Stimulated activated naive CD8-positive, alpha-beta T cell treated with anti-CD3 and anti-CD28 coated beads, Interleukin-15, Interleukin-2, amounts not matched to agents 100 U/mL and 50 U/mL, for 24 hours (primary cell): ENCODE measurements at regions not wholly inside any gene's neighbourhood (a gene's known extent, or its start where the extent isn't known, plus 50 kb on each side); places are given as distances from the start of the nearest gene placed in this dataset.
A peak's percentile ranks its signal among the peaks of the same experiment; 100 is the strongest.

Source experiments
- ATAC-seq: fragments of 150-1000 bp; cut with Tn5 transposase; one replicate; pipeline ENCODE4 v1.10.0; 2021
- DNase-seq: peaks from one replicate; pipeline ENCODE4 v3.0.0; 2021

DNA sequence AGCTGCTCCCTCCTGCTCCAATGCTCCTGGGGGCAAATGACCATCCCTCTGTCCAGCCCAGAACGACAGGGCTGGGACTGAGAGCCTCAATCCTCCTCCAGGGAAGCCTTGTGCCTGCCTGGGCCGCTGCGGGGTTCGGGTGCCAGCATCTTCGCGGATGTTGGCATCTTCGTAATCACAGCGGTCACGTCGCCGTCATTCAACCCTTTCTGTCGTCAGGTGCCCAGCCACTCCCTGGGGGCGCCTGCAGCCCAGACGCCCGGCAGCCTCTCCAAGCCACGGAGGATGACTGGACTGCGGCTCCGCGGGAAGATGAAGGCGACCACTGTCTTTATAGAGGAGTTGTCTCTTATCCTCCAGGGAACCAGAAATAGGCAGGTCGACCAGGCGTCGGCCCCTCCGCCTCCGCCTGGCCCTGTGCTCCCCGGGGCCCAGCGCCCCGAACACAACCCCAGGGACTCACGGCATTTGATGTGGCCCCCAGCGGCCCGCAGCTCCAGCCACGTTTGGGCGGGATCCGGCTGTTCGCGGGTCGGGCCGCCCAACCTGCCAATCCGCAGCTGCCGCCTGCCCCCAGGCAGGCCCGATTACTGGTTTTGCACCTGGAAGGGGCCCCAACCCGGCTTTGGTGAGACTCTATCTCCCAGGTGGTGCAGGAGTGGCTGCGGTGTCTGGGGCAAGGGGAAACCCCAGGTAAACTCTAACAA is 113.9 kb downstream of the THNSL2 start:
- DNase-seq = no peak
- no peak for ATAC-seq

DNA sequence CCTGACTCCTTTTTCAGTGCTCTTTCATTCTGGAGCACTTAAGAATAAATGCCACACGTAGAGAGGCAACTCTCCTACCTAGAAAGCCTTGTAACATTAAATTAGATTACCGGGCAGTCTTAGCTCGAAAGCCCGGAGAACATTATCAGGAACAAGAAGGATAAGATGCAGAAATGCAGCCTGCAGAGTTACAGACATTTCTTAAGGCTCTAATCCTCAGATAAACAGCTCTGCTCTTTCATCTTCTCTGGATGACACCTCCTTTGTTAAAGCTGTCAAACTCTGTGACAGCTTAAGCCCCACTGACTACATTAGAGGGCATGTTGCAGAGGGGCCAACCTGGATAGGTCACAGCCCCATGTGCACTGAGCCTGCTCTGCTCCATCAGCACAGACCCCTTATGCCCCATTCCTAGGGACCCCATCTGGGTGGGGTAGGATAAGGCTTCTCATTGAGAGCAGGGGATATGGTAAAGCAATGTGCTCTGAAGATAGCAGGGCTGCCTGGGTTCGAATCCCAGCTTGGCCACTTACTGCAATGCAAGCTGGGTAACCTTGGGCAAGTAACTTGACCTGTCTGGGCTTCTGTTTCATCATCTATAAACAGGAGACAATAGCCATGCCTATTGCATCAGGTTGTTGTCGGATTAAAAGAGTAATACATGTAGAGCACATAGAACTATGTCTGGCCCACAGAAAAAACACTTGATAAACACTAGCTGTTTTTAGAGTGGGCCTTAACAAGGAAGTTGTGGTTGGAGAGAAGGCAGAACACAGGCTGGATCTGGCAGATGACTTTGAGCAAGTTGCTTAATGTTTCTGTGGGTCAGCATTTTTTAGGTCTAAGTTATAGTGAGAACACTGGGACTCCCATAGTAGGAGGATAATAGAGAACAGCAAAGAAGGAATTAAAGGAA is 111.4 kb downstream of the THNSL2 start:
- ATAC-seq (no peak), DNase-seq (no peak)

DNA sequence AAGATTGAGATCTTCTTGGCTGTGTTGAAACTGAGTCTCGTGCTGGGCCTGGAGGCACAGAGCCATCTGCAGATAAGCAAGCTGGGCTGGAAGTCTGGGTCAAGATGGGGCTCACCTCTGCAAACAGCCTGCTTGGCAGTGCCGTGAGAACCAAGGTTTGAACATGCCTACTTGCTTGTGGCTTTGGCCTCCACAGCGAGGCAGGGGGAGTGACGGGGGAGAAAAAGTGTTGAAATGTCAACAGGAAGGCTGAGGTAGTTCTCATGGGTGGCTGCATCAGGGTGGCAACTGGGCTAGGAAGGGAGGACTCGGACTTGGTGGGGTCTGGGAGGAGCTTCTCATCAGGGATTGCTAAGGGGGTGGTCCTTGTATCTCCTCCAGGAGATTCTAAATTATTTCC is 99.7 kb downstream of the THNSL2 start:
- no peak for DNase-seq
- no peak for ATAC-seq

DNA sequence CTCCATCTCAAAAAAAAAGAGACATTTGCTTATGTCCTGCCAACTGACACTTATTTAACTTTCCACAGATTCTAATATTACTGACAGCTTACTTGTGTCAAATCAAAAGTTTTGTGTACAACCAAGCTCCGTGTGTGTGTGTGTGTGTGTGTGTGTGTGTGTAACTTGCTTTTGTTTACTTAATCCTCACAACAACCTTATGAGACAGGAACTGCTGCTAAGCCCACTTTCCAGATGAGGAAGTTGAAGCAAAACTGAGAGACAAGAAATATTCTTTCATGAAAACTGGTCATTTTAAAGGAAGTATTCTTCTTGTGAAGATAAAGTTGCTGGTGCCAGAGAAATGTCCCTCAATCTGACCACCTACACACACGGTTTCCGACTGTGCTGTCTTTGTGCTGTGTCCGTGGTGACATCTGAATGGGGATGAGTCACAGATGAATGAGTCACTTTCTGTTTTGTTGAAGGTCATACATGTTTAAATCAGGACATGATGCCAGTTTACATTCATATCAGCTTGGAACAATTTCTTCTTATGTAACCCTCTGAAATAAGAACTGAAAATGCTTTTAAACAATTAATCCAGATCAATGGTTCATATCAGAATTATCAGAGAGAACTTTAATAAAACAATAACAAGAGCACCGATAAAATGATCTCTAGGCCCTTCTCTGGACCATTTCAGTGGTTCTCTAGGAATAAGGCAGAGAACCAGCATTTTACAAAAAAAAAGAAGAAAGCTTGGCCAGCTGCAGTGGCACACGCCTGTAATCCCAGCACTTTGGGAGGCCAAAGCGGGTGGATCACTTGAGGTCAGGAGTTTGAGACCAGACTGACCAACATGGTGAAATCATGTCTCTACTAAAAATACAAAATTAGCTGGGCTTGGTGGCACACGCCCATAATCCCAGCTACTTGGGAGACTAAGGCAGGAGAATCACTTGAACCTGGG is 95.5 kb downstream of the THNSL2 start:
- ATAC-seq (peak; percentile 80), DNase-seq (peak; percentile 27)

DNA sequence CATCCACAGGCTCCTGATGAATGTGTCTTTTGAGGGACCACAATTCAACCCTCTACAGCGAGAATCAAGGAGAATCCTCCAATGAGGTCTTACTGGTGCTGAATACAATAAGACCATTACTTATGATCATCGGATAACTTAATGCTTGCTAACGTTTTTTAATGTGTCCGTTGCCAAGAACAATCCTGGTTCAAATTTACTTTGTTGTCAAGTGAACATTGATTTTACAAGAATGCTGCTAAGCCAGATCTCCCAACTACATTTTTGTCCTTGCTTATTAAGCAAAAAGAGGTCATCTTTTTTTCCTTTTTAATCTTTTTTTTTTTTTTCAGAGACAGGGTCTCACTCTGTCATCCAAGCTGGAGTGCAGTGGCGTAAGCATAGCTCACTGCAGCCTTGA is 93.7 kb downstream of the THNSL2 start:
- ATAC-seq (no peak), DNase-seq (no peak)

DNA sequence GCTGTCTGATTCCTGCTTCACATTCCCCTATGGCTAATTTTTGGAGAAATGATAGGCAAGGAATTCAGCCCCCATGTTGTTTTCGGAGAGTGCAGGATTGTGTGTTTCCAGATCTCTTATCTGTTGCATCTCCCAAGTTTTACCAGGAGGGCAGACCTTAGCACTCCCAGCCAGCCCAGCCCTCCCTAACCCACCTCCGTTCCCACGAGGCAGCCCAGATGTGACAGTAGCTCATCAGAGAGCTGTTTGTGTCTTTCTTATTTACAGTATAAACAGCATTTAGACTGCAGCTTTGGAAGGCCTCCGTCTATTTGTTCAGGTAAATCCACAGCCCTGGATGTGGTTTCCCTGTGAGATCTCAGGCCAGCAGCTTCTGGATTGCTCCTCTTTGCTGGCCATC is 91.6 kb downstream of the THNSL2 start:
- no peak for ATAC-seq
- no peak for DNase-seq

DNA sequence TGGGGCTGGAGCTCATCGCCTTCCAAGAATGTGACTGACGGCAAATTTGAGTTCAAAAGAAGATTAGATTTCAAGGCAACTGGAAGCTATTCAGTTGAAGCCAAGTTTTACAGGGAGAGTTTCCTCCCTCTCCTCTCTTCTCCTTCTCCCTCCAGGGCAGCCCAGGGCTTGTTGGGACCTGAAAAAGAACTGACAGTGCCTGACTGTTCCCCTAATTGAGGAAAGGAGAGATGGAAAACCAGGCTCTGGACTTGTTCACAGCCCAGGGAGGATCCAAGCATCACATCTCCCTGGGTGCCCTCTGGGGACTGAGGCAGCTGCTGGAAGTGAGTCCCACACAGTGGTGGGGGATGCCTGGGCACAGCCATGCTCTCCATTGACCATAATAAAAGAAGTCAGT is 88.1 kb downstream of the THNSL2 start:
- no peak for ATAC-seq

DNA sequence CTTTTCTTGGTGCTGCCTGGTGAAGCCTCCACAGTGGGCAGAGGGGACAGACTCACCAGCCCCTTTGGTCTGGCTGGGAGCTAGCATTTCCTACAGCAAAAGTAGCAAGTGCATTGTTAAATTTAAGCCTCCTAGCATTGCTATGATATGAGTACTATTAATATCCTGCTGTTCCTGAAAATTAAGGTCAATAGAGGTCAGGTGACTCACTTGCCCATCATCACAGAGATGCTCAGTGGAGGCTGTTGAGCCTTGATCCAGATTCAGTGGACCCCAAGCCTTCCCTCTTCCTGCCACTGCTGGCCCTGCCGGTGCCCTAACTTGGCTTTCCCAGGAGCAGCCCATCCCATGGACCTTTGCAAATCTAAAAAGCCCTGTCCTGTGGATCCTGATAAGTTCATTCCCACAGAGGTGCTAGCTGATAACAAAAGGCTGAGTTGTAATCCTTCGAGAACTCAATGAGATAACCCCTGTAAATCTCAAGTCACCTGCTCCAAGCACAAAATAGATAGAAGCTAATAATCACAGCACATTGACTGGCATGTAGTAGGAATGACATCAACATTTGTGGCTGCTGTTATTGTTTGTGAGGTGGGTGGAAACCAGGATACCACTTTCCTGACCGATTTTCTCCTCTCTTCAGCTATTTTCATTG is 84.4 kb downstream of the THNSL2 start:
- no peak for ATAC-seq

More for the DNA sequence above, 88.1 kb downstream of the THNSL2 start:
- no peak for DNase-seq

DNA sequence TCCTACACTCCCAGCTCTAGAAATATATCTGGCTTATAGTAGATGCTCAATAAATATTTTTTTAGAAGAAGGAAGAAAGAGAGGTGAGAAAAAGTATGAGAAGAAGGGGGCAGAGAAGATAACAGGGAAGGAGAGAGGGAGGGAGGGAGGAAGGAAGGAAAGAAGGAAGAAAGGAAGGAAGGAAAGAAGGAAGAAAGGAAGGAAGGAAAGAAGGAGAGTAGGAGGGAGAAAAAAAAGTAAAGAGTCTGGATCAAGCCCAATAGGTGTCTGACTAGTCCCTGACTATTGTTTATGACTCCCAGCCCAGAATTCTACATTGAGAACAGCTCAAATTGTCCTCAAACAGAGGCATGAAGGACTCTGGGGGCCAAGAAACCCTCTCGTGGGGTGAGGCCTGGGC is 83.9 kb downstream of the THNSL2 start:
- no peak for ATAC-seq
- no peak for DNase-seq

More for the DNA sequence above, 84.4 kb downstream of the THNSL2 start:
- DNase-seq = no peak

DNA sequence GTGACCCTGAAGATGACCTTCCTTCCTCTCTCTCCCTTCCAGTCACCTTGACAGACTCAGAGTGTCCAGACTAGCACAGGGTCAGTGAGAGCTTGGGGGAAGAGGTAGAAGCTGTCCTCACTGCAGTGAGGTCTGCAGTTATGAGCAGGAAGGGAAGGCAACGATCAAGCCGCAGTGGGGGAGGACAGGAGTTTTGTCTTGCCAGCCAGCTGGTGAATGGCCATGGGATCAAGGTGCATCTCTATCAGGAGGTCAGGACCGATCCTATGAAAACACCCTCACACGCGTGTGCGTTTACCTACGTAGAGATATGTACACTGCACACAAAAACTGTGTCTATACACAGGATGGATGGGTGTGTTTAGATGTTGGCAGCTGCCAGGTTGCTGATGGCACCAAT is 83.2 kb downstream of the THNSL2 start:
- ATAC-seq = no peak
- DNase-seq = no peak

DNA sequence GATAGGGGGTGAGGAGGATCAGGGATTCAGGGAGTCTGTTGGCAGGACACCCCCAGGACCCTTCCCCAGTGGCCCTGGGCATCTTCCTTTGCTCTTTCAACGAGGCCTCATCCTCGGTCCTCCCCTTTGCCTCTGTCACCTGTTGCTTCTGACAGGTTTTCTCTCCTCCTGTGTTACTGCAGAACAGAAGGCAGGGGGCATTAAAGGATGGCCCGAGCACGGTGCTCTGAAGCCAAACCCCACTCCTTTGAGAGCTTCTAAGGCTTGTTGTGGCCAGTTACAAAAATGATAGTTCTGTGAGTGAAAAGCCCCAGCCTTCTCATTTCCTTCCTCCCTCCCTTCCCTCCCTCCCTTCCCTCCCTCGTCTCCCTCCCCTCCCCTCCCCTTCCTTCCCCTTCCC is 82.5 kb downstream of the THNSL2 start:
- ATAC-seq = no peak

DNA sequence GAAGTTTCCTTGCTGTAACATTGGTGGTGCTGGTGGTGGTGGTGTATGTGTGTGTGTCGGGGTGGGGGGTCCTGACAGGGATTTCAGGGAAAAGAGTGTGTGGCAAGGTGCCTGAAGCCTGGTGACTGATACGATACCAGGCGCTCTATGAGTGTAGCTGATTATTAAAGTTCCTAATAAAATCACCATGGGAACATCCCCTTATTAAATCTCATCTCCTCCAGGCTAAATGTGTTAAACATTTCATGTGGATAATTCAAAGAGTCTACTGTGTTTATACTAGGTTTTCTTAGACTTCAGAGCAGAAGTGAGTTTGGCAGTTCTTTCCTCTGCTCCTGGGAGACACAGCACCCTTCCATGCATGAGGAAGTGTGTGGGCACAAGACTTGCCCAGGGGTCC is 82.0 kb downstream of the THNSL2 start:
- ATAC-seq (no peak), DNase-seq (no peak)

More for the DNA sequence above, 82.5 kb downstream of the THNSL2 start:
- no peak for DNase-seq

DNA sequence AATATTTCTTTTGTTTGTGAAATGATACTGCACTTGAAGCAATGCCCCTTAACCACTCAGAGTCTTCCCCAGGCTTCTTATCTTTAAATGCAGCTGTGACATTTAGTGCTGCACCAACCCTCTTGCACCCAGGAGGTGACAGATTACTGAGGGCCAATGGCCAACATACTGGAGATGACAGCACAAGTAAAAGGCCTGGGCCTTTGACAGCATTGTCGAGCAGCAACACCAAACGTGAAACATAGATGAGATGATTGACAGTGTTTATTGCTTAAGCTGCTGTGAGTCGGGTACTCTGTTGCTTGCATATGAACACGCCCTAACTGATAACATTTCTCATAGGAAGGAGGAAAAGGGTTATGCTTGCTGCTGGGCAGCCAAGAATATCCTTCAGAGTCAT is 80.3 kb downstream of the THNSL2 start:
- DNase-seq (no peak), ATAC-seq (no peak)

DNA sequence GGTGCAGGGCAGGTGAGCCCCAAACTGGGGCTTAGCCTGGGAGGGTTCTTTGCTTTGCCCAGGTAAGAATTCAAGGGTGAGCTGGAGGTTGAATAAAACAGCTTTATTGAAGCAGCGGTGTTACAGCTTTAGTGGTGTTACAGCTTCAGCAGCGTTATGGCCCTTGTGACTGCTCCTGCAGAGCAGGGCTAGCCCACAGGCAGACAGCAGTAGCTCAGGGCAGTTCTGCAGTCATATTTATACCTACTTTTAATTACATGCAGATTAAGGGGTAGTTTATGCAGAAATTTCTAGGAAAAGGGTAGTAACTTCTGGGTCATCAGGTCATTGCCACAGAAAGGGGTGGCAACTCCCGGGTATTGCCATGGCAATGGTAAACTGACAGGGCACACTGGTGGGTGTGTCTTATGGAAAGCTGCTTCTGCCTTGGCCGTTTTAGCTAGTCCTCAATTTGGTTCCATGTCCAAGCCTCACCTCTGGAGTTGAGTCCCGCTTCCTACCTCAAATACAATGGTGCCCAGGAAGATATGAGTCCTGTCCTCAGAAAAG is 78.2 kb downstream of the THNSL2 start:
- DNase-seq (no peak), ATAC-seq (no peak)

DNA sequence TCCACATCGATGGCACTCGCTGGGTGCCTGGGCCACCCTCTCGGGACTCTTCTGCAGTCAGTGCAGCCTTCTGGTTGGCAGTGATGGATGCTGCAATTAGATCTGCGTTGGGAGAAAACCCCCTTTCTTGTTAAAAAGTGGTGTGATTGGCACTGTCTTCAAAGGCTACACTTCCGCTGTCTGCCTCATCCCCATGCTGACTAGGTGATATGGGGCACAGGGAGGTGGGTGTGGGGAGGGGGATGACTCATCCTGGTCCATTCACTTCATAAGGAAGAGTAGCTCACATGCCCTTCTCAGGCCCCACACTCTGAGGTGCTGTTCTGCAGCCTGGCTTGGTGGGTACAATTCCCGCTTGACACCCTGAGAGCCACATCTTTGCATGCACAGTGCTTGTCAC is 77.4 kb downstream of the THNSL2 start:
- DNase-seq (no peak), ATAC-seq (no peak)

DNA sequence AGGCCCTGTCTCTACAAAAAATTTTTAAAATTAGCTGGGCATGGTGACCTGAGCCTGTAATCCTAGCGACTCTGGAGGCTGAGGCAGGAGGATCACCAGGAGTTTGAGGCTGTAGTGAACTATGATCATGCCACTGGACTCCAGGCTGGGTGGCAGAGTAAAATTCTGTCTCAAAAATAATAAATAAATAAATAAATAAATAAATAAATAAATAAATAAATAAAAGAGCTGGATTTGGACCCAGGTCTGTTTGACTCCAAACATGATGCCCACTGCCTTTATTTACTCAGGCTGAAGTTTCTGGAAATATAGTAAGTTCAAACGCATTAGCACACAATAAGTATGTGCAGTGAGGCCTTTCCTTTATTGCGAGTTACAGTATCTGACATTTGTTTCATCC is 75.0 kb downstream of the THNSL2 start:
- DNase-seq = no peak
- ATAC-seq = no peak

DNA sequence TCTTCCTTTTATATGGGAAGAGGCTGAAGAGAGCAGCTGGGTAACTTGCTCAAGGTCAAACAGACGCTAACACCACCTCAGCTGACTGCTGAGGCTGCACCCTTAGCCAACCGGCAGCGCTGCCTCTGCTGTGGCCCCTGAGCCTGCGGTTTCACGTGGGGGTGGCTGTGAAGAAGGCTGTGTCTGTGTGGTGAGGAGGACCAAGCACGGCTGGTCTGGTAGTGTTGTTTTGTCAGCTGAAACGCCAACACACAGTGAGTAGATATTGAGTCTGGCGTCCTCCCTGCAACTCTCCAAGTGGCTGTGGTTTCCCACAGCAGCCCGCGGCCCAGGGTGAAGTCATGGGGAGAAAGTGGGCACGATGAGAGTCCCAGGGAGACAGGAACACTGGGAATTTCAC is 69.6 kb downstream of the THNSL2 start:
- ATAC-seq = peak; percentile 65

DNA sequence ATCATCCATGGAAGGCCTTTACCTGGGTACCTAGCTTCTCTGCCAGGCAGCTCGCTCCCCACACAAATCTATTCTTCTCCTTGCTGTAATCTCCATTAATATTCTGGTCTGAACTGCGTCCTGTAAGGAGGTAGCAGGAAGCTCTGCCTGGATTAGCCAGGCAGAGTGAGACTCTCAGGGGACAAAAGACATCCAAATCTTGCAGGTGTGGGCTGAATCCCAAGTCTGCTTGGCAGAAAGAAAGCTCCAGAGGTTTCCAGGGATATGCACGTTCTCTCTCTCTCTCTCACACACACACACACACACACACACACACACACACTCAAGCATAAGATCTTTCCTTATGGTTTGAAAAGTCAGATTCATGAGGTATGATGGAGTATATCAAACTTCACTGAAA is 66.5 kb downstream of the THNSL2 start:
- no peak for DNase-seq
- no peak for ATAC-seq

More for the DNA sequence above, 69.6 kb downstream of the THNSL2 start:
- DNase-seq = no peak
